Neural progenitor cell (in vitro differentiated cells): ENCODE measurements at regions not wholly inside any gene's neighbourhood (a gene's known extent, or its start where the extent isn't known, plus 50 kb on each side); places are given as distances from the start of the nearest gene placed in this dataset.
A peak's percentile ranks its signal among the peaks of the same experiment; 100 is the strongest.

ENCODE experiments used
- DNase-seq: peaks from one replicate; pipeline ENCODE4 v3.0.0-alpha.2; 2016; ENCODE audit warnings: low spot score
- H2AFZ ChIP-seq: fragments of 200-600 bp; sonication (generic); replicated peaks from 2 replicates; pipeline ENCODE4 v1.6.1; 2016; ENCODE audit warnings: antibody characterized with exemption
- H3F3A ChIP-seq: fragments of 200-600 bp; sonication (generic); 2 replicates; pipeline ENCODE4 v1.6.1; 2016; ENCODE audit warnings: antibody characterized with exemption, low read depth
- H3K27ac ChIP-seq: fragments of 200-600 bp; sonication (generic); 2 replicates; pipeline ENCODE4 v1.5.1; 2016; ENCODE audit warnings: mild to moderate bottlenecking
- H3K27me3 ChIP-seq: fragments of 200-600 bp; sonication (generic); 2 replicates; pipeline ENCODE4 v1.6.1; 2016; ENCODE audit warnings: mild to moderate bottlenecking, moderate library complexity
- H3K36me3 ChIP-seq: fragments of 200-600 bp; sonication (generic); 2 replicates; pipeline ENCODE4 v1.5.1; 2016
- H3K4me1 ChIP-seq: fragments of 200-600 bp; sonication (generic); 2 replicates; pipeline ENCODE4 v1.6.1; 2016; ENCODE audit warnings: mixed run types
- H3K4me2 ChIP-seq: fragments of 200-600 bp; sonication (generic); 2 replicates; pipeline ENCODE4 v1.6.1; 2016
- H3K4me3 ChIP-seq: fragments of 200-600 bp; sonication (generic); 2 replicates; pipeline ENCODE4 v1.5.1; 2016
- H3K79me2 ChIP-seq: fragments of 200-600 bp; sonication (generic); 2 replicates; pipeline ENCODE4 v1.6.1; 2016; ENCODE audit warnings: low read depth
- H3K9ac ChIP-seq: fragments of 200-600 bp; sonication (generic); 2 replicates; pipeline ENCODE4 v1.6.1; 2016
- H3K9me3 ChIP-seq: fragments of 200-600 bp; sonication (generic); 2 replicates; pipeline ENCODE4 v1.5.1; 2016; ENCODE audit warnings: low read depth
- H4K20me1 ChIP-seq: fragments of 200-600 bp; sonication (generic); 2 replicates; pipeline ENCODE4 v1.6.1; 2016; ENCODE audit warnings: low read depth
- H3K27ac Mint-ChIP-seq: 3 replicates; pipeline ENCODE4 v1.8.0; 2021; ENCODE audit warnings: mixed read lengths
- H3K27me3 Mint-ChIP-seq: 2 replicates; pipeline ENCODE4 v1.8.0; 2022; ENCODE audit warnings: low read depth, mild to moderate bottlenecking, inconsistent platforms, moderate library complexity, mixed read lengths; ENCODE audit not compliant: insufficient read depth
- H3K36me3 Mint-ChIP-seq: 3 replicates; pipeline ENCODE4 v1.8.0; 2021; ENCODE audit warnings: mixed read lengths
- H3K4me1 Mint-ChIP-seq: 3 replicates; pipeline ENCODE4 v1.8.0; 2021; ENCODE audit warnings: mixed read lengths
- H3K4me3 Mint-ChIP-seq: 3 replicates; pipeline ENCODE4 v1.8.0; 2021; ENCODE audit warnings: mild to moderate bottlenecking, moderate library complexity, mixed read lengths
- H3K9me3 Mint-ChIP-seq: 3 replicates; pipeline ENCODE4 v1.8.0; 2020; ENCODE audit warnings: mixed read lengths
- EZH2 ChIP-seq: fragments of 200-600 bp; sonication (generic); IDR thresholded peaks from 2 replicates; pipeline ENCODE4 v1.6.1; 2017; ENCODE audit warnings: antibody characterized with exemption, mild to moderate bottlenecking, moderate library complexity
- EZH2phosphoT487 ChIP-seq: fragments of 200-600 bp; sonication (generic); IDR thresholded peaks from 2 replicates; pipeline ENCODE4 v1.6.1; 2017; ENCODE audit warnings: antibody characterized with exemption
- TF ChIP-seq, protein P1 (sequence below): fragments of 200-600 bp; sonication (generic); IDR thresholded peaks from 2 replicates; pipeline ENCODE4 v1.5.1; 2017; ENCODE audit warnings: antibody characterized with exemption, mild to moderate bottlenecking

DNA sequence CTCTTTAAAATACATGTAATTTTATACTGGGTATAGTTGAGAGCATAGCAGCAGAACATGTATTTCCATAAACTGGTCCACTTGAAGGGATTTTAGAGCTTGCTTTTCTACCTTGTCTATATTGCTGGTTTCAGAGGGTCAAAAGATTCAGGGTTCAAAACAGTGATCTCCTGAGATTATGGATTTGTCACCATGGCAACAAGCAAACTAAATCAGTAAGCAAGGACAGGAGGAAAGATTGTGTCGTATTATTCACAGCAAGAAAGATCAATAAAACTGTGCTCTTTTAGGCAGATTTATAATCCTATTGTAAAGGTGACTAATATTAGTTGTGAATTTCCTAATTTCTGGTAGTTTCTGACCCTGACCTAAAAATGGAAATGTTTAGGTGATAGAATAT lies 496.4 kb downstream of the LMO7 start:
- H3K4me1 ChIP-seq = peaks cover 13% of the 10 kb centered on the region
- no peaks in the 10 kb centered on the region for H3K9me3 Mint-ChIP-seq

DNA sequence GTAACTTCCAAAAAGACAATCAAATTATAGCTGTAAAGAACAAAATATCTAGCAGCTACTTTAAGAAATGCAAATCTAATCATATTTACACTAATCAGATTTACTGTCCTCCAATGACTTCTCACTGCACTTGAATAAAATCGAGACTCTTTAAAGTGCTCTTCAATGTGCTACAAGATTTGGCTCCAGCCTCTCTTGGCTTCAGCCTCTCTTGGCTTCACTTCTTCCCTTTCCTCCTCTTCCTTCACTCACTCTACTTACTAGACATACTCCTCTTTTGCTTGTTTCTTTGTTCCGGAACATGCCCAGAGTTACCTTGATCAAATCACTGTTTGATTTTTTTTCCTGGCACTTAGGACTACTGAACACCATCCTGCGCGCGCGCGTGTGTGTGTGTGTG lies 495.4 kb downstream of the LMO7 start:
- H3K27me3 Mint-ChIP-seq = no peaks in the 10 kb centered on the region
- Histone ChIP-seq H3K9me3 (no peaks in the 10 kb centered on the region), H2AFZ (no peak overlapping the region), H3K36me3 (no peaks in the 10 kb centered on the region), H3K27ac (no peak overlapping the region), H4K20me1 (peaks cover 2% of the 10 kb centered on the region), H3K9ac (no peak overlapping the region), H3F3A (no peaks in the 10 kb centered on the region), H3K4me2 (no peak overlapping the region), H3K4me3 (no peak overlapping the region), H3K79me2 (no peaks in the 10 kb centered on the region), H3K4me1 (peaks cover 13% of the 10 kb centered on the region), H3K27me3 (no peaks in the 10 kb centered on the region)
- no peaks in the 10 kb centered on the region for H3K9me3 Mint-ChIP-seq
- H3K4me3 Mint-ChIP-seq = no peak overlapping the region
- DNase-seq = no peak
- no peak overlapping the region for H3K27ac Mint-ChIP-seq
- H3K4me1 Mint-ChIP-seq = peaks cover 40% of the 10 kb centered on the region
- TF ChIP-seq EZH2phosphoT487 (no peak), EZH2 (no peak)
- TF ChIP-seq, protein P1, sequence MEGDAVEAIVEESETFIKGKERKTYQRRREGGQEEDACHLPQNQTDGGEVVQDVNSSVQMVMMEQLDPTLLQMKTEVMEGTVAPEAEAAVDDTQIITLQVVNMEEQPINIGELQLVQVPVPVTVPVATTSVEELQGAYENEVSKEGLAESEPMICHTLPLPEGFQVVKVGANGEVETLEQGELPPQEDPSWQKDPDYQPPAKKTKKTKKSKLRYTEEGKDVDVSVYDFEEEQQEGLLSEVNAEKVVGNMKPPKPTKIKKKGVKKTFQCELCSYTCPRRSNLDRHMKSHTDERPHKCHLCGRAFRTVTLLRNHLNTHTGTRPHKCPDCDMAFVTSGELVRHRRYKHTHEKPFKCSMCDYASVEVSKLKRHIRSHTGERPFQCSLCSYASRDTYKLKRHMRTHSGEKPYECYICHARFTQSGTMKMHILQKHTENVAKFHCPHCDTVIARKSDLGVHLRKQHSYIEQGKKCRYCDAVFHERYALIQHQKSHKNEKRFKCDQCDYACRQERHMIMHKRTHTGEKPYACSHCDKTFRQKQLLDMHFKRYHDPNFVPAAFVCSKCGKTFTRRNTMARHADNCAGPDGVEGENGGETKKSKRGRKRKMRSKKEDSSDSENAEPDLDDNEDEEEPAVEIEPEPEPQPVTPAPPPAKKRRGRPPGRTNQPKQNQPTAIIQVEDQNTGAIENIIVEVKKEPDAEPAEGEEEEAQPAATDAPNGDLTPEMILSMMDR = no peak
- H3K36me3 Mint-ChIP-seq = no peaks in the 10 kb centered on the region

More for the DNA sequence above, 496.4 kb downstream of the LMO7 start:
- Mint-ChIP-seq H3K4me3 (no peak overlapping the region), H3K27me3 (no peaks in the 10 kb centered on the region), H3K4me1 (peaks cover 40% of the 10 kb centered on the region), H3K36me3 (no peaks in the 10 kb centered on the region), H3K27ac (no peak overlapping the region)
- Histone ChIP-seq H3K27ac (no peak overlapping the region), H3K27me3 (no peaks in the 10 kb centered on the region), H4K20me1 (peaks cover 2% of the 10 kb centered on the region), H3K36me3 (no peaks in the 10 kb centered on the region), H3K79me2 (no peaks in the 10 kb centered on the region), H3K4me3 (no peak overlapping the region), H3K9me3 (no peaks in the 10 kb centered on the region), H3F3A (no peaks in the 10 kb centered on the region), H3K9ac (no peak overlapping the region), H3K4me2 (no peak overlapping the region), H2AFZ (no peak overlapping the region)
- no peak for DNase-seq
- TF ChIP-seq, protein P1 = no peak
- no peak for TF ChIP-seq EZH2
- TF ChIP-seq EZH2phosphoT487 = no peak

DNA sequence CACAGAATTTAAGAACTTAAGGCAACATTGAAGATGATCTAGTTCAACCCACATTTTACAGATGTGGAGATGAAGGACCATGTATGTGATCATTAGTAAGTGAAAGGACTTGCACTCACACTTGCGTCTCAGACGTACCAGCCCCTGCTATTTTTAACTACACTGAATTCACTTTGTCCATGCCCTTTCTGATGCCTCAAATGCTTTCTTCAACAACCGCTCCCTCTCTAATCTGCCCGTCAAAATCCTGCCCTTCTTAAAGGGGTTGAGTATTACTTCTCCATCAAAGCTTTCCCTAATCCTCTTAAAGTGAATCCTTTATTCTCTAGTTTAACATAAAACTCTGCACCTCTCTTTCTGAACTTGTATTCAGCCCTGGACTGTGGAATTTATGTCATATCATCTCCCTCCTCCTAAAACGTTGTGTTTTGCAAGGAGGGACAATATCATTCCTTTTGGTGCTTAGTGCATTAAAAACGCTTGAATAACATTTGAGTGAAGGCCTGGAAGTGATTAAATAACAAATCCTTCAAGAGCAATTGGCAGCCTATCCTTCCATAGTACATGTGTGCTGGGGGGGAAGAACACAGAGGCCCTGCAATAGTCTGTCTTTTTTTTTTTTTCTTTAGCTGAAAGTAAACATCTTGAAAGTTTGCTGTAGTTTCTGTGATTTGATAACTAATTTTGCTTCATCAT lies 493.3 kb downstream of the LMO7 start:
- Histone ChIP-seq H3K4me3 (no peak overlapping the region), H3K79me2 (no peaks in the 10 kb centered on the region), H3K9ac (no peak overlapping the region), H2AFZ (no peak overlapping the region), H3K27me3 (no peaks in the 10 kb centered on the region), H3F3A (no peaks in the 10 kb centered on the region), H4K20me1 (peaks cover 2% of the 10 kb centered on the region), H3K36me3 (no peaks in the 10 kb centered on the region), H3K4me1 (peaks cover 13% of the 10 kb centered on the region), H3K4me2 (peak overlapping the region; percentile 31), H3K27ac (no peak overlapping the region), H3K9me3 (no peaks in the 10 kb centered on the region)
- Mint-ChIP-seq H3K36me3 (no peaks in the 10 kb centered on the region), H3K27ac (peak overlapping the region; percentile 10), H3K27me3 (no peaks in the 10 kb centered on the region), H3K9me3 (peaks cover 7% of the 10 kb centered on the region), H3K4me1 (peaks cover 40% of the 10 kb centered on the region), H3K4me3 (no peak overlapping the region)
- TF ChIP-seq, protein P1 = no peak
- TF ChIP-seq EZH2phosphoT487 (no peak), EZH2 (no peak)
- DNase-seq = peak; percentile 77
